OCI-LY3 (cell line): ENCODE measurements at regions not wholly inside any gene's neighbourhood (a gene's known extent, or its start where the extent isn't known, plus 50 kb on each side); places are given as distances from the start of the nearest gene placed in this dataset.

ENCODE experiments used
- CTCF ChIP-seq: fragments of 200-600, 300-600 bp; sonication (generic); IDR thresholded peaks from 2 replicates; pipeline ENCODE4 v1.5.1; 2014; ENCODE audit warnings: antibody characterized with exemption, low read length, low read depth
- EZH2phosphoT487 ChIP-seq: fragments of 200-600 bp; shearing (Covaris generic); IDR thresholded peaks from 2 replicates; pipeline ENCODE4 v1.6.1; 2018; ENCODE audit warnings: antibody characterized with exemption, mixed run types, low read depth

- TF ChIP-seq CTCF (no peak), EZH2phosphoT487 (no peak)
Observed at GRCh38 chr11:79671401-79671800, 230.6 kb upstream of the TENM4 start.
